ENCODE measurements at regions not wholly inside any gene's neighbourhood (a gene's known extent, or its start where the extent isn't known, plus 50 kb on each side); places are given as distances from the start of the nearest gene placed in this dataset.

GRCh38 chr5:57828221-57828620 is 345.6 kb upstream of the ACTBL2 start:
- Mint-ChIP-seq H3K27ac (no peak overlapping the region), H3K4me3 (no peak overlapping the region), H3K27me3 (ENCODE audit: low read depth) (no peaks in the 10 kb centered on the region), H3K9me3 (no peaks in the 10 kb centered on the region), H3K36me3 (ENCODE audit: low read depth) (no peaks in the 10 kb centered on the region), H3K4me1 (ENCODE audit: low read depth) (no peaks in the 10 kb centered on the region)
- no peak for DNase-seq (ENCODE audit: low spot score)

GRCh38 chr5:57825031-57825686 is 342.5 kb upstream of the ACTBL2 start:
- Mint-ChIP-seq H3K4me1 (ENCODE audit: low read depth) (no peaks in the 10 kb centered on the region), H3K27me3 (ENCODE audit: low read depth) (no peaks in the 10 kb centered on the region), H3K36me3 (ENCODE audit: low read depth) (no peaks in the 10 kb centered on the region), H3K27ac (no peak overlapping the region), H3K9me3 (no peaks in the 10 kb centered on the region), H3K4me3 (no peak overlapping the region)
- no peak for DNase-seq (ENCODE audit: low spot score)

- Mint-ChIP-seq H3K36me3 (ENCODE audit: low read depth) (peaks cover 1% of the 10 kb centered on the region), H3K4me3 (no peak overlapping the region), H3K4me1 (ENCODE audit: low read depth) (no peaks in the 10 kb centered on the region)
These were observed 342.0 kb upstream of the ACTBL2 start for GRCh38 chr5:57824623-57825022.

GRCh38 chr5:57824047-57824446 is 341.4 kb upstream of the ACTBL2 start:
- H3K27ac Mint-ChIP-seq: no peak overlapping the region
- no peak overlapping the region for H3K4me3 Mint-ChIP-seq
- H3K27me3 Mint-ChIP-seq (ENCODE audit: low read depth): no peaks in the 10 kb centered on the region
- H3K9me3 Mint-ChIP-seq: no peaks in the 10 kb centered on the region
- DNase-seq (ENCODE audit: low spot score): no peak
- H3K36me3 Mint-ChIP-seq (ENCODE audit: low read depth): peaks cover 1% of the 10 kb centered on the region
- no peaks in the 10 kb centered on the region for H3K4me1 Mint-ChIP-seq (ENCODE audit: low read depth)

More at GRCh38 chr5:57824623-57825022, 342.0 kb upstream of the ACTBL2 start:
- Mint-ChIP-seq H3K27ac (no peak overlapping the region), H3K27me3 (ENCODE audit: low read depth) (no peaks in the 10 kb centered on the region), H3K9me3 (no peaks in the 10 kb centered on the region)
- DNase-seq (ENCODE audit: low spot score): no peak

- Mint-ChIP-seq H3K9me3 (no peaks in the 10 kb centered on the region), H3K36me3 (ENCODE audit: low read depth) (peaks cover 1% of the 10 kb centered on the region), H3K4me1 (ENCODE audit: low read depth) (no peaks in the 10 kb centered on the region), H3K4me3 (no peak overlapping the region), H3K27me3 (ENCODE audit: low read depth) (no peaks in the 10 kb centered on the region), H3K27ac (no peak overlapping the region)
- DNase-seq (ENCODE audit: low spot score): no peak
These were observed 340.0 kb upstream of the ACTBL2 start for GRCh38 chr5:57822651-57823050.

- Mint-ChIP-seq H3K9me3 (no peaks in the 10 kb centered on the region), H3K4me1 (ENCODE audit: low read depth) (no peaks in the 10 kb centered on the region), H3K27me3 (ENCODE audit: low read depth) (no peaks in the 10 kb centered on the region), H3K36me3 (ENCODE audit: low read depth) (peaks cover 1% of the 10 kb centered on the region), H3K27ac (no peak overlapping the region), H3K4me3 (no peak overlapping the region)
- no peak for DNase-seq (ENCODE audit: low spot score)
These were observed 335.8 kb upstream of the ACTBL2 start for GRCh38 chr5:57818397-57818796.

- H3K4me3 Mint-ChIP-seq: no peak overlapping the region
- no peaks in the 10 kb centered on the region for H3K9me3 Mint-ChIP-seq
- no peak overlapping the region for H3K27ac Mint-ChIP-seq
- H3K36me3 Mint-ChIP-seq (ENCODE audit: low read depth): peaks cover 1% of the 10 kb centered on the region
- no peaks in the 10 kb centered on the region for H3K4me1 Mint-ChIP-seq (ENCODE audit: low read depth)
- no peak for DNase-seq (ENCODE audit: low spot score)
- H3K27me3 Mint-ChIP-seq (ENCODE audit: low read depth): no peaks in the 10 kb centered on the region
These were observed 335.3 kb upstream of the ACTBL2 start for GRCh38 chr5:57817924-57818323.

- no peak overlapping the region for H3K27ac Mint-ChIP-seq
- no peaks in the 10 kb centered on the region for H3K4me1 Mint-ChIP-seq (ENCODE audit: low read depth)
- no peak for DNase-seq (ENCODE audit: low spot score)
- peaks cover 1% of the 10 kb centered on the region for H3K36me3 Mint-ChIP-seq (ENCODE audit: low read depth)
- no peaks in the 10 kb centered on the region for H3K27me3 Mint-ChIP-seq (ENCODE audit: low read depth)
- H3K9me3 Mint-ChIP-seq: no peaks in the 10 kb centered on the region
- H3K4me3 Mint-ChIP-seq: no peak overlapping the region
These were observed 334.4 kb upstream of the ACTBL2 start for GRCh38 chr5:57817001-57817453.

GRCh38 chr5:57816108-57816507 is 333.5 kb upstream of the ACTBL2 start:
- no peak for DNase-seq (ENCODE audit: low spot score)
- Mint-ChIP-seq H3K36me3 (ENCODE audit: low read depth) (peaks cover 1% of the 10 kb centered on the region), H3K27ac (no peak overlapping the region), H3K9me3 (no peaks in the 10 kb centered on the region), H3K27me3 (ENCODE audit: low read depth) (no peaks in the 10 kb centered on the region), H3K4me3 (no peak overlapping the region), H3K4me1 (ENCODE audit: low read depth) (no peaks in the 10 kb centered on the region)

- H3K4me3 Mint-ChIP-seq: no peak overlapping the region
- no peaks in the 10 kb centered on the region for H3K27me3 Mint-ChIP-seq (ENCODE audit: low read depth)
- H3K9me3 Mint-ChIP-seq: no peaks in the 10 kb centered on the region
- no peaks in the 10 kb centered on the region for H3K4me1 Mint-ChIP-seq (ENCODE audit: low read depth)
- H3K27ac Mint-ChIP-seq: no peak overlapping the region
- H3K36me3 Mint-ChIP-seq (ENCODE audit: low read depth): no peaks in the 10 kb centered on the region
- DNase-seq (ENCODE audit: low spot score): no peak
These were observed 323.1 kb upstream of the ACTBL2 start for GRCh38 chr5:57805732-57806131.

GRCh38 chr5:57805170-57805569 is 322.6 kb upstream of the ACTBL2 start:
- no peak overlapping the region for H3K27ac Mint-ChIP-seq
- H3K4me3 Mint-ChIP-seq: no peak overlapping the region
- no peaks in the 10 kb centered on the region for H3K9me3 Mint-ChIP-seq
- H3K27me3 Mint-ChIP-seq (ENCODE audit: low read depth): no peaks in the 10 kb centered on the region
- no peaks in the 10 kb centered on the region for H3K36me3 Mint-ChIP-seq (ENCODE audit: low read depth)
- DNase-seq (ENCODE audit: low spot score): no peak
- no peaks in the 10 kb centered on the region for H3K4me1 Mint-ChIP-seq (ENCODE audit: low read depth)

GRCh38 chr5:57804505-57804904 is 321.9 kb upstream of the ACTBL2 start:
- no peaks in the 10 kb centered on the region for H3K36me3 Mint-ChIP-seq (ENCODE audit: low read depth)
- H3K9me3 Mint-ChIP-seq: no peaks in the 10 kb centered on the region
- DNase-seq (ENCODE audit: low spot score): no peak
- no peak overlapping the region for H3K4me3 Mint-ChIP-seq
- no peak overlapping the region for H3K27ac Mint-ChIP-seq
- no peaks in the 10 kb centered on the region for H3K4me1 Mint-ChIP-seq (ENCODE audit: low read depth)
- H3K27me3 Mint-ChIP-seq (ENCODE audit: low read depth): no peaks in the 10 kb centered on the region

GRCh38 chr5:57804007-57804444 is 321.4 kb upstream of the ACTBL2 start:
- H3K9me3 Mint-ChIP-seq: no peaks in the 10 kb centered on the region
- H3K27me3 Mint-ChIP-seq (ENCODE audit: low read depth): no peaks in the 10 kb centered on the region
- H3K36me3 Mint-ChIP-seq (ENCODE audit: low read depth): no peaks in the 10 kb centered on the region
- no peak for DNase-seq (ENCODE audit: low spot score)
- no peaks in the 10 kb centered on the region for H3K4me1 Mint-ChIP-seq (ENCODE audit: low read depth)
- no peak overlapping the region for H3K27ac Mint-ChIP-seq
- no peak overlapping the region for H3K4me3 Mint-ChIP-seq

GRCh38 chr5:57802131-57802530 is 319.5 kb upstream of the ACTBL2 start:
- no peaks in the 10 kb centered on the region for H3K4me1 Mint-ChIP-seq (ENCODE audit: low read depth)
- no peaks in the 10 kb centered on the region for H3K27me3 Mint-ChIP-seq (ENCODE audit: low read depth)
- DNase-seq (ENCODE audit: low spot score): no peak
- no peak overlapping the region for H3K4me3 Mint-ChIP-seq
- H3K36me3 Mint-ChIP-seq (ENCODE audit: low read depth): no peaks in the 10 kb centered on the region
- no peak overlapping the region for H3K27ac Mint-ChIP-seq
- H3K9me3 Mint-ChIP-seq: no peaks in the 10 kb centered on the region

- Mint-ChIP-seq H3K9me3 (no peaks in the 10 kb centered on the region), H3K27ac (no peak overlapping the region), H3K4me3 (no peak overlapping the region), H3K36me3 (ENCODE audit: low read depth) (no peaks in the 10 kb centered on the region), H3K27me3 (ENCODE audit: low read depth) (no peaks in the 10 kb centered on the region), H3K4me1 (ENCODE audit: low read depth) (no peaks in the 10 kb centered on the region)
- DNase-seq (ENCODE audit: low spot score): no peak
These were observed 312.6 kb upstream of the ACTBL2 start for GRCh38 chr5:57795203-57795602.
